HepG2 (cell line): ENCODE measurements at regions not wholly inside any gene's neighbourhood (a gene's known extent, or its start where the extent isn't known, plus 50 kb on each side); places are given as distances from the start of the nearest gene placed in this dataset.

Source experiments
- ATAC-seq: fragments of 200-7000 bp; cut with Tn5 transposase; 3 replicates; pipeline ENCODE4 v1.9.1; 2020; ENCODE audit warnings: mild to moderate bottlenecking, moderate library complexity
- BruUV-seq: library from RNA; stranded (reverse); fragments of 400-500 nt; replicated peaks from 2 replicates; lab custom pipeline; 2021; lab: Mats Ljungman, UMichigan
- CTCF ChIA-PET: fragments of 300-600 bp; formaldehyde crosslinking; extraction: SDS; loops from one replicate; lab custom pipeline; 2021; ENCODE audit warnings: low total read pairs, inconsistent platforms, low intra/inter-chr PET ratio; lab: Yijun Ruan, JAX
- POLR2A ChIA-PET: fragments of 350-600 bp; sonication (Branson Sonifier 250); formaldehyde crosslinking; loops from one replicate; lab custom pipeline; 2020; ENCODE audit warnings: antibody characterized with exemption, inconsistent platforms; lab: Yijun Ruan, JAX
- DNase-seq: peaks from one replicate; pipeline ENCODE4 v3.0.0-alpha.2; 2015; ENCODE audit warnings: low spot score
- FAIRE-seq: peaks from 3 replicates; lab custom pipeline; 2011; peaks lifted over from hg19 to GRCh38; lab: Jason Lieb, UNC
- H2AFZ ChIP-seq: one replicate; pipeline ENCODE4 v1.6.1; 2011; ENCODE audit warnings: low read length, inconsistent platforms
- H3K27ac ChIP-seq: fragments of 300-600 bp; 3 replicates; pipeline ENCODE4 v1.8.0; 2011; ENCODE audit warnings: mixed run types, mild to moderate bottlenecking, mixed read lengths, low read length, inconsistent platforms; ENCODE audit not compliant: insufficient read depth; ENCODE audit errors: extremely low read length
- H3K27me3 ChIP-seq, 2 experiments: fragments of 200-600 bp in 1 of 2; 2 replicates in 1 of 2; 3 replicates in 1 of 2; pipeline versions ENCODE4 v1.6.0 to v1.8.0; 2011; ENCODE audit warnings: low read length in 2 of 2, mild to moderate bottlenecking in 2 of 2, moderate library complexity in 2 of 2, inconsistent platforms in 1 of 2; ENCODE audit not compliant: insufficient read depth in 2 of 2, control insufficient read depth in 1 of 2
- H3K36me3 ChIP-seq, 2 experiments: fragments of 200-600 bp in 1 of 2; replicated peaks in 1 of 2; 2 replicates in 1 of 2; 3 replicates in 1 of 2; pipeline versions ENCODE4 v1.5.1 to v1.8.0; 2011; ENCODE audit warnings: low read length in 2 of 2, inconsistent platforms in 1 of 2; ENCODE audit not compliant: insufficient read depth in 2 of 2, control insufficient read depth in 1 of 2
- H3K4me1 ChIP-seq: 2 replicates; pipeline ENCODE4 v1.5.1; 2012; ENCODE audit warnings: low read length, inconsistent platforms; ENCODE audit not compliant: insufficient read depth
- H3K4me2 ChIP-seq: 2 replicates; pipeline ENCODE4 v1.6.0; 2011; ENCODE audit warnings: low read depth, low read length, inconsistent platforms
- H3K4me3 ChIP-seq, 3 experiments: fragments of 200-600 bp in 1 of 3; sonication (generic), shearing (Covaris generic) in 1 of 3; replicated peaks in 1 of 3; 2 replicates each; pipeline ENCODE4 v1.5.1; 2011 to 2016; ENCODE audit warnings: low read length in 3 of 3, inconsistent platforms in 2 of 3, low read depth in 2 of 3, mild to moderate bottlenecking in 2 of 3, control low read depth in 1 of 3, mixed read lengths in 1 of 3; ENCODE audit not compliant: insufficient read depth in 1 of 3
- H3K79me2 ChIP-seq: one replicate; pipeline ENCODE4 v1.6.1; 2011; ENCODE audit warnings: low read length, inconsistent platforms; ENCODE audit not compliant: insufficient read depth
- H3K9ac ChIP-seq: 2 replicates; pipeline ENCODE4 v1.6.0; 2011; ENCODE audit warnings: mild to moderate bottlenecking, low read depth, low read length, inconsistent platforms; ENCODE audit not compliant: insufficient read depth
- H3K9me3 ChIP-seq: 2 replicates; pipeline ENCODE4 v1.5.1; 2012; ENCODE audit warnings: mild to moderate bottlenecking, low read length
- H4K20me1 ChIP-seq: 2 replicates; pipeline ENCODE4 v1.6.0; 2011; ENCODE audit warnings: inconsistent platforms, mild to moderate bottlenecking, low read length, moderate library complexity; ENCODE audit not compliant: insufficient read depth
- CEBPB ChIP-seq: IDR thresholded peaks from 2 replicates; pipeline ENCODE4 v1.6.1; 2011; ENCODE audit warnings: low read depth, low read length, improper control_type of control experiment, borderline replicate concordance
- DPF2 ChIP-seq: sonication (generic); formaldehyde crosslinking; IDR thresholded peaks from 2 replicates; pipeline ENCODE4 v1.4.0; 2020; ENCODE audit warnings: mild to moderate bottlenecking, low read depth, missing genetic modification reagents, borderline replicate concordance
- MEIS1 ChIP-seq: sonication (generic); formaldehyde crosslinking; IDR thresholded peaks from 2 replicates; pipeline ENCODE4 v1.9.0; 2021; ENCODE audit warnings: mild to moderate bottlenecking, missing genetic modification reagents, moderate library complexity, borderline replicate concordance
- ZNF816 ChIP-seq: sonication (generic); formaldehyde crosslinking; IDR thresholded peaks from 2 replicates; pipeline ENCODE4 v1.8.0; 2022; ENCODE audit warnings: missing genetic modification reagents, mild to moderate bottlenecking, borderline replicate concordance
- WGBS: methylation state at CpG from one replicate; pipeline ENCODE4 v1.1.6; 2017; ENCODE audit warnings: low lambda C conversion rate; 5-methylcytosine and 5-hydroxymethylcytosine counted together
- in situ Hi-C: cut with HindIII; loops from 2 replicates; pipeline ENCODE4 v1.10.0; 2017; ENCODE audit warnings: low pct_unique_long_range_greater_than_20kb; ENCODE audit not compliant: extremely low pct_ligation_motif_present
- intact Hi-C: fragments of 100-400 bp; cut with micrococcal nuclease; formaldehyde crosslinking; loops from one replicate; pipeline ENCODE4 v1.10.0; 2022; ENCODE audit not compliant: unreplicated experiment
- TF ChIP-seq, protein P1 (sequence below): sonication (generic); formaldehyde crosslinking; IDR thresholded peaks from 2 replicates; pipeline ENCODE4 v1.5.1; 2020; ENCODE audit warnings: mild to moderate bottlenecking, moderate library complexity, missing genetic modification reagents

DNA sequence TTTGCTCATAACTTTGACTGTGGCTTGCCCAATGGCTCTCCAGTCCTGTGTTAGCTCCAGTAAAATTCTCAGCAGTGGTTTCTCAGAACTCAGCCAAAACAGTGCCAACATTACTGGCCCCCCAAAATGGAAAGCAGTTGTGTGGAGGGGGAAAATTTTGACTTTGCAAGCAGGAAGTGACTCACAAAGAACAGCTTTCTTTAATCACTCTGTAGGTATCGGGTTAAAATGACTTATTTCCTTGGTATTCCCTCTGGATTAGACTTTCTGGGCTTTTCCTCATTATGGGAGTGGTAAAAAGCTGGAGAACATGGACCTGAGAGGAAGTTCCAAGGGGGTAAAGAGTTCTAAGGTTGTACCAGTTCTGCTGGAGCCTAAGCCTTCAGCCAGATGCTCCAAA lies 175.7 kb upstream of the RND3 start:
- intact Hi-C loops (no loop called here), in situ Hi-C loops (no loop called here)
- TF ChIP-seq DPF2, result no peak
- H3K9me3 ChIP-seq, result peaks cover 43% of the 10 kb centered on the region
- no peak for DNase-seq
- H3K9ac ChIP-seq, result no peak overlapping the region
- no peak for FAIRE-seq
- no peak overlapping the region for H3K4me3 ChIP-seq
- H3K27ac ChIP-seq, result no peak overlapping the region
- no peaks in the 10 kb centered on the region for H3K4me1 ChIP-seq
- H3K79me2 ChIP-seq, result no peaks in the 10 kb centered on the region
- no peaks in the 10 kb centered on the region for H3K27me3 ChIP-seq
- no peak for ATAC-seq
- no peak overlapping the region for H2AFZ ChIP-seq
- no peaks in the 10 kb centered on the region for H3K36me3 ChIP-seq
- no peaks in the 10 kb centered on the region for H4K20me1 ChIP-seq
- H3K4me2 ChIP-seq, result no peak overlapping the region
- BruUV-seq, result no TSS peak
- ChIA-PET CTCF (no interaction called here), POLR2A (no interaction called here)
- WGBS, result 0% methylated on average over 1 of the region's 1 CpG

- intact Hi-C loops, result no loop called here
- Histone ChIP-seq H3K9me3 (peaks cover 40% of the 10 kb centered on the region), H3K4me1 (no peaks in the 10 kb centered on the region), H3K4me3 (no peak overlapping the region), H3K27ac (no peak overlapping the region), H3K4me2 (no peak overlapping the region), H3K79me2 (no peaks in the 10 kb centered on the region), H3K36me3 (no peaks in the 10 kb centered on the region), H2AFZ (no peak overlapping the region), H3K27me3 (no peaks in the 10 kb centered on the region), H3K9ac (no peak overlapping the region), H4K20me1 (no peaks in the 10 kb centered on the region)
- no peak for TF ChIP-seq ZNF816 (CRISPR knock-in tag)
- ChIA-PET CTCF (no interaction called here), POLR2A (no interaction called here)
- FAIRE-seq, result no peak
- WGBS, result 92% methylated on average over 2 of the region's 2 CpGs
- ATAC-seq, result no peak
- in situ Hi-C loops, result no loop called here
- DNase-seq, result no peak
- BruUV-seq, result no TSS peak
Measured at GRCh38 chr2:150656002-150656401, 168.5 kb upstream of the RND3 start.

- intact Hi-C loops, result no loop called here
- Histone ChIP-seq H2AFZ (no peak overlapping the region), H3K9ac (no peak overlapping the region), H3K27ac (no peak overlapping the region), H3K4me1 (peaks cover 7% of the 10 kb centered on the region; the same call in 1 of the 2 replicates), H3K9me3 (peaks cover 23% of the 10 kb centered on the region; the same call in 1 of the 2 replicates), H3K27me3 (no peaks in the 10 kb centered on the region), H4K20me1 (no peaks in the 10 kb centered on the region), H3K79me2 (no peaks in the 10 kb centered on the region), H3K4me3 (no peak overlapping the region), H3K36me3 (no peaks in the 10 kb centered on the region), H3K4me2 (no peak overlapping the region)
- ATAC-seq (no peak), FAIRE-seq (no peak), DNase-seq (no peak)
- ChIA-PET POLR2A (no interaction called here), CTCF (no interaction called here)
- no TSS peak for BruUV-seq
- TF ChIP-seq MEIS1 (CRISPR knock-in tag) (no peak), CEBPB (no peak)
- TF ChIP-seq, protein P1, sequence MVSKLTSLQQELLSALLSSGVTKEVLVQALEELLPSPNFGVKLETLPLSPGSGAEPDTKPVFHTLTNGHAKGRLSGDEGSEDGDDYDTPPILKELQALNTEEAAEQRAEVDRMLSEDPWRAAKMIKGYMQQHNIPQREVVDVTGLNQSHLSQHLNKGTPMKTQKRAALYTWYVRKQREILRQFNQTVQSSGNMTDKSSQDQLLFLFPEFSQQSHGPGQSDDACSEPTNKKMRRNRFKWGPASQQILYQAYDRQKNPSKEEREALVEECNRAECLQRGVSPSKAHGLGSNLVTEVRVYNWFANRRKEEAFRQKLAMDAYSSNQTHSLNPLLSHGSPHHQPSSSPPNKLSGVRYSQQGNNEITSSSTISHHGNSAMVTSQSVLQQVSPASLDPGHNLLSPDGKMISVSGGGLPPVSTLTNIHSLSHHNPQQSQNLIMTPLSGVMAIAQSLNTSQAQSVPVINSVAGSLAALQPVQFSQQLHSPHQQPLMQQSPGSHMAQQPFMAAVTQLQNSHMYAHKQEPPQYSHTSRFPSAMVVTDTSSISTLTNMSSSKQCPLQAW, result no peak
- 2% methylated on average over 1 of the region's 1 CpG for WGBS
- in situ Hi-C loops, result no loop called here
Measured at GRCh38 chr2:150653351-150653750, 165.9 kb upstream of the RND3 start.
